Activated CD8-positive, alpha-beta memory T cell treated with anti-CD3 and anti-CD28 coated beads for 24 hours (primary cell): ENCODE measurements at regions not wholly inside any gene's neighbourhood (a gene's known extent, or its start where the extent isn't known, plus 50 kb on each side); places are given as distances from the start of the nearest gene placed in this dataset.
"Not testable (repeated sequence)": the region's sequence is repeated elsewhere in the genome, so short reads cannot be mapped to it uniquely, and the experiment has no call there.

Source experiments
- DNase-seq: peaks from one replicate; pipeline ENCODE4 v3.0.0-alpha.2; 2020

- no peak for DNase-seq
These were observed 110.0 kb upstream of the VANGL1 start for GRCh38 chr1:115531631-115532264.

GRCh38 chr1:115530407-115530806 lies 111.4 kb upstream of the VANGL1 start:
- DNase-seq: no peak

- no peak for DNase-seq
These were observed 112.4 kb upstream of the VANGL1 start for GRCh38 chr1:115529216-115529897.

GRCh38 chr1:115528336-115528735 lies 113.4 kb upstream of the VANGL1 start:
- not testable (repeated sequence) for DNase-seq

GRCh38 chr1:115527746-115528145 lies 114.0 kb upstream of the VANGL1 start:
- no peak for DNase-seq

- DNase-seq: no peak
These were observed 114.9 kb upstream of the VANGL1 start for GRCh38 chr1:115526900-115527299.

- no peak for DNase-seq
These were observed 117.5 kb upstream of the VANGL1 start for GRCh38 chr1:115524236-115524635.

- DNase-seq: no peak
These were observed 119.4 kb upstream of the VANGL1 start for GRCh38 chr1:115522386-115522785.

GRCh38 chr1:115515270-115515669 lies 126.5 kb upstream of the VANGL1 start:
- no peak for DNase-seq

- not testable (repeated sequence) for DNase-seq
These were observed 131.5 kb upstream of the VANGL1 start for GRCh38 chr1:115510226-115510625.

- no peak for DNase-seq
These were observed 133.9 kb upstream of the VANGL1 start for GRCh38 chr1:115507901-115508300.

- DNase-seq: no peak
These were observed 134.7 kb upstream of the VANGL1 start for GRCh38 chr1:115506924-115507589.

- no peak for DNase-seq
These were observed 135.3 kb upstream of the VANGL1 start for GRCh38 chr1:115506518-115506917.

- DNase-seq: no peak
These were observed 136.6 kb upstream of the VANGL1 start for GRCh38 chr1:115505148-115505571.

- not testable (repeated sequence) for DNase-seq
These were observed 139.6 kb upstream of the VANGL1 start for GRCh38 chr1:115502183-115502582.

GRCh38 chr1:115501476-115501875 lies 140.3 kb upstream of the VANGL1 start:
- DNase-seq: no peak

- DNase-seq: no peak
These were observed 142.5 kb upstream of the VANGL1 start for GRCh38 chr1:115499253-115499652.

GRCh38 chr1:115496904-115497527 lies 144.8 kb upstream of the VANGL1 start:
- no peak for DNase-seq

GRCh38 chr1:115495625-115496024 lies 146.1 kb upstream of the VANGL1 start:
- DNase-seq: no peak

- DNase-seq: no peak
These were observed 146.7 kb upstream of the VANGL1 start for GRCh38 chr1:115495111-115495510.

GRCh38 chr1:115493834-115494233 lies 147.9 kb upstream of the VANGL1 start:
- DNase-seq: no peak

- no peak for DNase-seq
These were observed 148.9 kb upstream of the VANGL1 start for GRCh38 chr1:115492880-115493279.

- no peak for DNase-seq
These were observed 149.7 kb upstream of the VANGL1 start for GRCh38 chr1:115492019-115492595.
